GM20000 (cell line): ENCODE measurements at regions not wholly inside any gene's neighbourhood (a gene's known extent, or its start where the extent isn't known, plus 50 kb on each side); places are given as distances from the start of the nearest gene placed in this dataset.

Experiments
- DNase-seq: peaks from one replicate; pipeline ENCODE4 v3.0.0; 2012; ENCODE audit warnings: low spot score
- CTCF ChIP-seq: IDR thresholded peaks from 2 replicates; pipeline ENCODE4 v1.5.1; 2012; ENCODE audit warnings: mild to moderate bottlenecking, control low read depth; ENCODE audit errors: extremely low read depth, missing control alignments

- DNase-seq: no peak
- TF ChIP-seq CTCF: no peak
Measured at GRCh38 chr1:221122501-221122900, 243.3 kb downstream of the HLX start.

- no peak for DNase-seq
- no peak for TF ChIP-seq CTCF
Measured at GRCh38 chr1:221125976-221126375, 246.7 kb downstream of the HLX start.

- TF ChIP-seq CTCF: no peak
- DNase-seq: no peak
Measured at GRCh38 chr1:221137666-221138065, 258.4 kb downstream of the HLX start.

- DNase-seq: no peak
- no peak for TF ChIP-seq CTCF
Measured at GRCh38 chr1:221138516-221138915, 259.3 kb downstream of the HLX start.

GRCh38 chr1:221139991-221140390, 260.7 kb downstream of the HLX start:
- TF ChIP-seq CTCF: no peak
- DNase-seq: no peak

GRCh38 chr1:221141096-221141495, 261.9 kb downstream of the HLX start:
- no peak for TF ChIP-seq CTCF
- no peak for DNase-seq

- no peak for TF ChIP-seq CTCF
- DNase-seq: no peak
Measured at GRCh38 chr1:221141606-221142285, 262.5 kb downstream of the HLX start.
